Activated B cell treated with CpG ODN at 0.5 μM for 24 hours (primary cell): ENCODE measurements at regions not wholly inside any gene's neighbourhood (a gene's known extent, or its start where the extent isn't known, plus 50 kb on each side); places are given as distances from the start of the nearest gene placed in this dataset.

Experiments
- ATAC-seq: fragments of 200-7000 bp; cut with Tn5 transposase; one replicate; pipeline ENCODE4 v1.10.0; 2021; ENCODE audit warnings: low read depth, mild to moderate bottlenecking, moderate library complexity
- CTCF ChIA-PET: fragments of 350-600 bp; sonication (Branson Sonifier 250); formaldehyde crosslinking; loops from one replicate; lab custom pipeline; 2021; ENCODE audit warnings: antibody characterized with exemption; lab: Charles Lee
- POLR2A ChIA-PET: fragments of 350-600 bp; sonication (Branson Sonifier 250); formaldehyde crosslinking; loops from one replicate; lab custom pipeline; 2021; ENCODE audit warnings: antibody characterized with exemption; lab: Charles Lee
- DNase-seq: peaks from one replicate; pipeline ENCODE4 v3.0.0; 2022
- H3K27ac Mint-ChIP-seq: one replicate; pipeline ENCODE4 v1.8.0; 2020; ENCODE audit warnings: mixed read lengths
- H3K27me3 Mint-ChIP-seq: one replicate; pipeline ENCODE4 v1.8.0; 2021; ENCODE audit warnings: mixed read lengths
- H3K36me3 Mint-ChIP-seq: one replicate; pipeline ENCODE4 v1.8.0; 2021; ENCODE audit warnings: low read depth, mixed read lengths
- H3K4me1 Mint-ChIP-seq: one replicate; pipeline ENCODE4 v1.8.0; 2021; ENCODE audit warnings: mixed read lengths
- H3K4me3 Mint-ChIP-seq: one replicate; pipeline ENCODE4 v1.8.0; 2020; ENCODE audit warnings: mild to moderate bottlenecking, mixed read lengths
- H3K9me3 Mint-ChIP-seq: one replicate; pipeline ENCODE4 v1.8.0; 2020; ENCODE audit warnings: mixed read lengths
- intact Hi-C: fragments of 100-400 bp; cut with micrococcal nuclease; formaldehyde crosslinking; loops from one replicate; pipeline ENCODE4 v1.15.1; 2024
- TF ChIP-seq, protein P1 (sequence below): fragments of 200-600 bp; IDR thresholded peaks from one replicate; pipeline ENCODE4 v1.8.0; 2022; ENCODE audit warnings: antibody characterized with exemption, mild to moderate bottlenecking

- DNase-seq = no peak
- Mint-ChIP-seq H3K36me3 (no peaks in the 10 kb centered on the region), H3K27ac (no peak overlapping the region), H3K27me3 (no peaks in the 10 kb centered on the region), H3K4me1 (no peaks in the 10 kb centered on the region), H3K4me3 (no peak overlapping the region), H3K9me3 (no peaks in the 10 kb centered on the region)
- ChIA-PET POLR2A (no interaction called here), CTCF (no interaction called here)
- intact Hi-C loops = no loop called here
- TF ChIP-seq, protein P1, sequence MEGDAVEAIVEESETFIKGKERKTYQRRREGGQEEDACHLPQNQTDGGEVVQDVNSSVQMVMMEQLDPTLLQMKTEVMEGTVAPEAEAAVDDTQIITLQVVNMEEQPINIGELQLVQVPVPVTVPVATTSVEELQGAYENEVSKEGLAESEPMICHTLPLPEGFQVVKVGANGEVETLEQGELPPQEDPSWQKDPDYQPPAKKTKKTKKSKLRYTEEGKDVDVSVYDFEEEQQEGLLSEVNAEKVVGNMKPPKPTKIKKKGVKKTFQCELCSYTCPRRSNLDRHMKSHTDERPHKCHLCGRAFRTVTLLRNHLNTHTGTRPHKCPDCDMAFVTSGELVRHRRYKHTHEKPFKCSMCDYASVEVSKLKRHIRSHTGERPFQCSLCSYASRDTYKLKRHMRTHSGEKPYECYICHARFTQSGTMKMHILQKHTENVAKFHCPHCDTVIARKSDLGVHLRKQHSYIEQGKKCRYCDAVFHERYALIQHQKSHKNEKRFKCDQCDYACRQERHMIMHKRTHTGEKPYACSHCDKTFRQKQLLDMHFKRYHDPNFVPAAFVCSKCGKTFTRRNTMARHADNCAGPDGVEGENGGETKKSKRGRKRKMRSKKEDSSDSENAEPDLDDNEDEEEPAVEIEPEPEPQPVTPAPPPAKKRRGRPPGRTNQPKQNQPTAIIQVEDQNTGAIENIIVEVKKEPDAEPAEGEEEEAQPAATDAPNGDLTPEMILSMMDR = no peak
- no peak for ATAC-seq
These were observed 132.4 kb upstream of the FBXL4 start for GRCh38 chr6:99080191-99080590.

DNA sequence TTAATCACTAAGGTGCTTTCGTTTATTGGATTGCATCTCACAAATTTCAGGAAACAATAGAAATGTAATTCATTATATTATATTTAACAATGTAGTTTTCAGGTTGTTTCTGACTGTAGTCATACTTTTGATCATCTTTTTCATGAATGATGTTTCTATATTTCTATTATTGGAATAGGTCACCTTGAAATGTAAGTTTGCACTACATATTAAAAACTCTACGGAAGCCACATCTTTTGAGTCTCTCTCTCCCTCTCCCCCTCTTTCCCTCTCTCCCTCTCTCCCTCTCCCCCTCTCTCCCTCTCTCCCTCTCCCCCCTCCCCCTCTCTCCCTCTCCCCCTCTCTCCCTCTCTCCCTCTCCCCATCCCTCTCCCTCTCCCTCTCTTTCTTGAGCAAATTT lies 131.3 kb upstream of the FBXL4 start:
- H3K27me3 Mint-ChIP-seq = no peaks in the 10 kb centered on the region

GRCh38 chr6:99073223-99073622 lies 125.5 kb upstream of the FBXL4 start:
- H3K9me3 Mint-ChIP-seq = no peaks in the 10 kb centered on the region
- no peaks in the 10 kb centered on the region for H3K4me1 Mint-ChIP-seq
- H3K4me3 Mint-ChIP-seq = no peak overlapping the region
- DNase-seq = no peak
- no peak for ATAC-seq
- intact Hi-C loops = no loop called here
- TF ChIP-seq, protein P1 = no peak
- no peak overlapping the region for H3K27ac Mint-ChIP-seq
- no peaks in the 10 kb centered on the region for H3K36me3 Mint-ChIP-seq
- CTCF ChIA-PET = no interaction called here
- no peaks in the 10 kb centered on the region for H3K27me3 Mint-ChIP-seq
- POLR2A ChIA-PET = no interaction called here

More for the DNA sequence above, 131.3 kb upstream of the FBXL4 start:
- intact Hi-C loops = no loop called here
- Mint-ChIP-seq H3K9me3 (no peaks in the 10 kb centered on the region), H3K27ac (no peak overlapping the region), H3K4me3 (no peak overlapping the region), H3K4me1 (no peaks in the 10 kb centered on the region), H3K36me3 (no peaks in the 10 kb centered on the region)
- TF ChIP-seq, protein P1 = no peak
- ChIA-PET POLR2A (no interaction called here), CTCF (no interaction called here)
- ATAC-seq = no peak
- no peak for DNase-seq

GRCh38 chr6:99066044-99066443 lies 118.3 kb upstream of the FBXL4 start:
- Mint-ChIP-seq H3K27me3 (peaks cover 4% of the 10 kb centered on the region), H3K27ac (no peak overlapping the region), H3K4me1 (no peaks in the 10 kb centered on the region), H3K4me3 (no peak overlapping the region), H3K36me3 (no peaks in the 10 kb centered on the region), H3K9me3 (no peaks in the 10 kb centered on the region)
- intact Hi-C loops = no loop called here
- DNase-seq (no peak), ATAC-seq (no peak)
- POLR2A ChIA-PET = no interaction called here
- TF ChIP-seq, protein P1 = no peak
- CTCF ChIA-PET = no interaction called here

DNA sequence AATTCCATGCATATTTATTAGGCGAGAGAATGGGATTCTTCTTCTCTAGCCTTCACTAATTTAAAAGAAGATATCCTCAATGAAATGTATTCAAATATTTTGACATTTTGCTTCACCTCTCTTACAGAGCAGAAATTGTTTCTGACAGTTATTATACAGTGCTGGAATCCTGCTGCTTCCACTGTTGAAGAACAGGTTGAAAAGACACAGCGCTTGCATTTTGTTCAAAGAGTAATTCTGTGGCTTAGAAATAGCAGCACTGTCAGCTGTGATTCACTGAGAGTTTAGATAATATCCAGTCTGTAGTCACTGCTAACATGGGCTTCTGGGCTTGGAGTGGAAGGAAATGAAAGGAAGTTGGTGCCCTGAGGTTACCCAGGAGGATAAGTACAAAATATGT lies 117.1 kb upstream of the FBXL4 start:
- intact Hi-C loops = no loop called here
- Mint-ChIP-seq H3K4me1 (no peaks in the 10 kb centered on the region), H3K9me3 (no peaks in the 10 kb centered on the region), H3K36me3 (no peaks in the 10 kb centered on the region), H3K4me3 (no peak overlapping the region), H3K27ac (no peak overlapping the region), H3K27me3 (peaks cover 6% of the 10 kb centered on the region)
- DNase-seq (no peak), ATAC-seq (no peak)
- ChIA-PET CTCF (no interaction called here), POLR2A (no interaction called here)
- TF ChIP-seq, protein P1 = no peak
